A673 (cell line): ENCODE measurements at regions not wholly inside any gene's neighbourhood (a gene's known extent, or its start where the extent isn't known, plus 50 kb on each side); places are given as distances from the start of the nearest gene placed in this dataset.

ENCODE experiments used
- BruUV-seq: library from RNA; stranded (reverse); fragments of 400-500 nt; replicated peaks from 2 replicates; lab custom pipeline; 2021; lab: Mats Ljungman, UMichigan
- CTCF ChIA-PET: fragments of 300-600 bp; sonication (Branson Sonifier 250); formaldehyde crosslinking; loops from one replicate; lab custom pipeline; 2022; ENCODE audit warnings: antibody characterized with exemption; lab: Charles Lee
- POLR2A ChIA-PET: fragments of 300-600 bp; sonication (Branson Sonifier 250); formaldehyde crosslinking; loops from one replicate; lab custom pipeline; 2022; ENCODE audit warnings: antibody characterized with exemption; ENCODE audit not compliant: low non-redundant PET; lab: Charles Lee
- DNase-seq: peaks from one replicate; pipeline ENCODE4 v3.0.0-alpha.2; 2015; ENCODE audit warnings: low spot score
- H3K27ac ChIP-seq: fragments of 200-600 bp; sonication (generic); 2 replicates; pipeline ENCODE4 v1.5.1; 2016; ENCODE audit warnings: mixed run types, low read depth, mild to moderate bottlenecking, mixed read lengths, antibody characterized with exemption, low read length; ENCODE audit not compliant: poor library complexity, severe bottlenecking
- H3K27me3 ChIP-seq: fragments of 200-600 bp; sonication (generic); replicated peaks from 2 replicates; pipeline ENCODE4 v1.6.1; 2017; ENCODE audit warnings: mixed run types, low read depth, mild to moderate bottlenecking, mixed read lengths, antibody characterized with exemption, low read length; ENCODE audit not compliant: insufficient read depth, poor library complexity
- H3K36me3 ChIP-seq: fragments of 200-600 bp; sonication (generic); 2 replicates; pipeline ENCODE4 v1.6.1; 2016; ENCODE audit warnings: mixed run types, mild to moderate bottlenecking, mixed read lengths, antibody characterized with exemption, low read length; ENCODE audit not compliant: insufficient read depth, poor library complexity, severe bottlenecking
- H3K4me1 ChIP-seq: fragments of 200-600 bp; sonication (generic); 2 replicates; pipeline ENCODE4 v1.6.1; 2017; ENCODE audit warnings: mixed run types, mild to moderate bottlenecking, mixed read lengths, antibody characterized with exemption, low read length; ENCODE audit not compliant: insufficient read depth, poor library complexity, severe bottlenecking
- H3K4me3 ChIP-seq: fragments of 200-600 bp; sonication (generic); 2 replicates; pipeline ENCODE4 v1.5.1; 2016; ENCODE audit warnings: low read depth, mixed run types, mild to moderate bottlenecking, mixed read lengths, low read length; ENCODE audit not compliant: poor library complexity, severe bottlenecking
- H3K9me3 ChIP-seq: fragments of 200-600 bp; sonication (generic); 2 replicates; pipeline ENCODE4 v1.6.1; 2016; ENCODE audit warnings: mixed run types, low read depth, mild to moderate bottlenecking, mixed read lengths, antibody characterized with exemption, low read length; ENCODE audit not compliant: poor library complexity, severe bottlenecking
- EZH2 ChIP-seq: fragments of 200-600 bp; sonication (generic); IDR thresholded peaks from 2 replicates; pipeline ENCODE4 v1.6.1; 2017; ENCODE audit warnings: borderline replicate concordance, low read depth, mild to moderate bottlenecking, mixed read lengths, antibody characterized with exemption, low read length; ENCODE audit not compliant: poor library complexity, severe bottlenecking
- intact Hi-C: fragments of 100-400 bp; cut with micrococcal nuclease; formaldehyde crosslinking; loops from one replicate; pipeline ENCODE4 v1.10.0; 2022; ENCODE audit not compliant: unreplicated experiment
- TF ChIP-seq, protein P1 (sequence below): fragments of 300-800, 200-600 bp; sonication (generic); conservative IDR thresholded peaks from 2 replicates; pipeline ENCODE4 v1.5.1; 2017; ENCODE audit warnings: low read depth, mild to moderate bottlenecking, antibody characterized with exemption, low read length, moderate library complexity, mixed read lengths

GRCh38 chrX:140848800-140849199, 139.2 kb downstream of the LINC00632 start:
- CTCF ChIA-PET, result no interaction called here
- DNase-seq, result no peak
- POLR2A ChIA-PET, result no interaction called here
- Histone ChIP-seq H3K9me3 (no peaks in the 10 kb centered on the region), H3K27me3 (no peaks in the 10 kb centered on the region), H3K4me3 (no peak overlapping the region), H3K27ac (no peak overlapping the region), H3K4me1 (no peaks in the 10 kb centered on the region), H3K36me3 (no peaks in the 10 kb centered on the region)
- intact Hi-C loops, result no loop called here
- TF ChIP-seq, protein P1, sequence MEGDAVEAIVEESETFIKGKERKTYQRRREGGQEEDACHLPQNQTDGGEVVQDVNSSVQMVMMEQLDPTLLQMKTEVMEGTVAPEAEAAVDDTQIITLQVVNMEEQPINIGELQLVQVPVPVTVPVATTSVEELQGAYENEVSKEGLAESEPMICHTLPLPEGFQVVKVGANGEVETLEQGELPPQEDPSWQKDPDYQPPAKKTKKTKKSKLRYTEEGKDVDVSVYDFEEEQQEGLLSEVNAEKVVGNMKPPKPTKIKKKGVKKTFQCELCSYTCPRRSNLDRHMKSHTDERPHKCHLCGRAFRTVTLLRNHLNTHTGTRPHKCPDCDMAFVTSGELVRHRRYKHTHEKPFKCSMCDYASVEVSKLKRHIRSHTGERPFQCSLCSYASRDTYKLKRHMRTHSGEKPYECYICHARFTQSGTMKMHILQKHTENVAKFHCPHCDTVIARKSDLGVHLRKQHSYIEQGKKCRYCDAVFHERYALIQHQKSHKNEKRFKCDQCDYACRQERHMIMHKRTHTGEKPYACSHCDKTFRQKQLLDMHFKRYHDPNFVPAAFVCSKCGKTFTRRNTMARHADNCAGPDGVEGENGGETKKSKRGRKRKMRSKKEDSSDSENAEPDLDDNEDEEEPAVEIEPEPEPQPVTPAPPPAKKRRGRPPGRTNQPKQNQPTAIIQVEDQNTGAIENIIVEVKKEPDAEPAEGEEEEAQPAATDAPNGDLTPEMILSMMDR, result no peak
- no peak for TF ChIP-seq EZH2
- BruUV-seq, result no TSS peak

GRCh38 chrX:140860718-140861117, 141.7 kb upstream of the SPANXB1 start:
- no TSS peak for BruUV-seq
- H3K4me3 ChIP-seq, result no peak overlapping the region
- ChIA-PET POLR2A (no interaction called here), CTCF (no interaction called here)
- intact Hi-C loops, result no loop called here
- no peaks in the 10 kb centered on the region for H3K9me3 ChIP-seq
- TF ChIP-seq, protein P1, result no peak
- no peak for TF ChIP-seq EZH2
- no peaks in the 10 kb centered on the region for H3K36me3 ChIP-seq
- no peak overlapping the region for H3K27ac ChIP-seq
- no peaks in the 10 kb centered on the region for H3K4me1 ChIP-seq
- no peak for DNase-seq
- H3K27me3 ChIP-seq, result no peaks in the 10 kb centered on the region

DNA sequence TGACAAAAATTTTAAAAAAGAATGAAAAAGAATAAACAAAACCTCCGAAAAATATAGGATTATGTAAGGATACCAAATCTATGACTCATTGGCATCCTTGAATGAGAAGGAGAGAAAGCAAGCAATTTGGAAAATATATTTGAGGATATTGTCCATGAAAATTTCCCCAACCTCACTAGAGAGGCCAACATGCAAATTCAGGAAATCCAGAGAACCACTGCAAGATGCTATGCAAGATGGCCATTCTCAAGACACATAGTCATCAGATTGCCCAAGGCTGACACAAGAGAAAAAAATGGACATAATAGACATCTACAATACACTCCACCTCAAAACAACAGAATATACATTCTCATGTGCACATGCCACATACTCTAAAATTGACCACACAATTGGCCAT, 135.9 kb upstream of the SPANXB1 start:
- TF ChIP-seq, protein P1, result no peak
- TF ChIP-seq EZH2, result no peak
- Histone ChIP-seq H3K9me3 (no peaks in the 10 kb centered on the region), H3K27ac (no peak overlapping the region), H3K36me3 (no peaks in the 10 kb centered on the region), H3K4me1 (no peaks in the 10 kb centered on the region), H3K4me3 (no peak overlapping the region), H3K27me3 (no peaks in the 10 kb centered on the region)
- ChIA-PET POLR2A (no interaction called here), CTCF (no interaction called here)
- intact Hi-C loops, result no loop called here
- BruUV-seq, result no TSS peak
- DNase-seq, result no peak
